ENCODE measurements at regions not wholly inside any gene's neighbourhood (a gene's known extent, or its start where the extent isn't known, plus 50 kb on each side); places are given as distances from the start of the nearest gene placed in this dataset.

DNA sequence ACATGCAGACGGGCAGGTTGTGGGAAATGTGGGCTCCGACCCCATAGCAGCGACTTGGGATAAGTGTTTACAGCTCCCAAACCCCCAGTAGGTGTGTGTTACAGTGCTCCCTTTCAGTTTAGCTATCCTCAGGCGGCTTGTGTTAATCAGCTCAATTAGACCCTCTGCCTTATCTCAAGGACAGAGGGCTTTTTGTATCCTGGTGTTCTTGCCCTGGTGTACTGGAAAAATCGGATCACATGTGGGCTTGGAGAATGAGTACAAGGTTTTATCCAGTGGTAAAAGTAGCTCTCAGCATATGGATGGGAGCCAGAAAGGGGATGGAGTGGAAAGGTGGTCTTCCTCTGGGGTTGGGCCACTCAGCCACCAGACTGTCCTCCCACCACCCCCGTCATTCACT lies 264.7 kb upstream of the SYT4 start:
- Histone ChIP-seq H3K9me3 (no peaks in the 10 kb centered on the region), H3K4me3 (no peak overlapping the region), H3K27ac (no peak overlapping the region), H3K36me3 (no peaks in the 10 kb centered on the region), H3K4me1 (no peaks in the 10 kb centered on the region), H3K27me3 (no peaks in the 10 kb centered on the region)
- DNase-seq (ENCODE audit: low spot score): no peak
- TF ChIP-seq, protein P1, sequence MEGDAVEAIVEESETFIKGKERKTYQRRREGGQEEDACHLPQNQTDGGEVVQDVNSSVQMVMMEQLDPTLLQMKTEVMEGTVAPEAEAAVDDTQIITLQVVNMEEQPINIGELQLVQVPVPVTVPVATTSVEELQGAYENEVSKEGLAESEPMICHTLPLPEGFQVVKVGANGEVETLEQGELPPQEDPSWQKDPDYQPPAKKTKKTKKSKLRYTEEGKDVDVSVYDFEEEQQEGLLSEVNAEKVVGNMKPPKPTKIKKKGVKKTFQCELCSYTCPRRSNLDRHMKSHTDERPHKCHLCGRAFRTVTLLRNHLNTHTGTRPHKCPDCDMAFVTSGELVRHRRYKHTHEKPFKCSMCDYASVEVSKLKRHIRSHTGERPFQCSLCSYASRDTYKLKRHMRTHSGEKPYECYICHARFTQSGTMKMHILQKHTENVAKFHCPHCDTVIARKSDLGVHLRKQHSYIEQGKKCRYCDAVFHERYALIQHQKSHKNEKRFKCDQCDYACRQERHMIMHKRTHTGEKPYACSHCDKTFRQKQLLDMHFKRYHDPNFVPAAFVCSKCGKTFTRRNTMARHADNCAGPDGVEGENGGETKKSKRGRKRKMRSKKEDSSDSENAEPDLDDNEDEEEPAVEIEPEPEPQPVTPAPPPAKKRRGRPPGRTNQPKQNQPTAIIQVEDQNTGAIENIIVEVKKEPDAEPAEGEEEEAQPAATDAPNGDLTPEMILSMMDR (IDR thresholded peaks at IDR 0.05): no peak

GRCh38 chr18:43543236-43543635 lies 265.9 kb upstream of the SYT4 start:
- no peak for DNase-seq (ENCODE audit: low spot score)
- Histone ChIP-seq H3K4me1 (no peaks in the 10 kb centered on the region), H3K27ac (no peak overlapping the region), H3K9me3 (no peaks in the 10 kb centered on the region), H3K36me3 (no peaks in the 10 kb centered on the region), H3K27me3 (no peaks in the 10 kb centered on the region), H3K4me3 (no peak overlapping the region)
- TF ChIP-seq, protein P1 (IDR thresholded peaks at IDR 0.05): no peak

DNA sequence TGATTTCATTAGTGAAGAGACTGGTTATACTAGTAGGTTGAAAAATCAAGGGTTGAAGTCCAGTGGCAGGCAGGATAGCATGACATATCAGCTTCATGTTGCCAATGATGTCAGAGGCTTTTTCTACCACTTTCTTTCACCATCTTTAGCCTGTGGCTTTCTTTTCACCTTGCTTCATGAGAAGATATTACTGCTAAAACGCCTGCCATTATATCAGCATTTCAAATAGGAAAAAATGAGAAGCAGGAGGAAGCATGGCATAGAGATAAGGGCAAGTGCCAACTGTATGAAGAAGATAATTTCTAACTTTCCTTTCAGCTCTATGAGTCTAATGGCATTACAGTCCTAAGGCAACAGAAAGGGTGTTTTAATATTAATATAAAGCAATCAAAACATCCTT lies 270.2 kb upstream of the SYT4 start:
- Histone ChIP-seq H3K27me3 (no peaks in the 10 kb centered on the region), H3K27ac (no peak overlapping the region), H3K4me1 (no peaks in the 10 kb centered on the region), H3K9me3 (no peaks in the 10 kb centered on the region), H3K36me3 (no peaks in the 10 kb centered on the region), H3K4me3 (no peak overlapping the region)
- TF ChIP-seq, protein P1 (IDR thresholded peaks at IDR 0.05): no peak
- no peak for DNase-seq (ENCODE audit: low spot score)

DNA sequence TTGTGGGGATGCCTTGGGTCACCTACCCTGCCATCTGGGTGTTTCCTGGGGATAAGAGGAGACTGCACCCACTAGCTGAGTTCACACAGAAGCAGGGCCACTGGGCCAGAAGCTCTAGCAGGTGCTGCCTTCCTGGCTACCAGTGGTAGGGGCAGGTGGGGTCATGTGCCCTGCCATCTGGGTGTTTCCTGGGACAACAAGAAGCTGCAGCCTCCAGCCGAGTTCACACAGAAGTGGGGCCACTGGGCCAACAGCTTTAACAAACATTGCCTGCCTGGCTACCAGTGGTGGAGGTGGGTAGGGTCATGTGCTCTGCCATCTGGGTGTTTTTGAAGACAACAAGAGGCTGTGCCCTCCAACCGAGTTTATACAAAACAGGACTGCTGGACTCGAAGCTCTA lies 282.2 kb upstream of the SYT4 start:
- H3K27ac ChIP-seq: no peak overlapping the region
- no peak overlapping the region for H3K4me3 ChIP-seq
- no peaks in the 10 kb centered on the region for H3K36me3 ChIP-seq
- H3K4me1 ChIP-seq: no peaks in the 10 kb centered on the region
- TF ChIP-seq, protein P1 (IDR thresholded peaks at IDR 0.05): no peak
- no peaks in the 10 kb centered on the region for H3K9me3 ChIP-seq
- no peaks in the 10 kb centered on the region for H3K27me3 ChIP-seq
- no peak for DNase-seq (ENCODE audit: low spot score)

GRCh38 chr18:43563780-43564179 lies 286.5 kb upstream of the SYT4 start:
- Histone ChIP-seq H3K36me3 (no peaks in the 10 kb centered on the region), H3K27me3 (no peaks in the 10 kb centered on the region), H3K9me3 (no peaks in the 10 kb centered on the region), H3K27ac (no peak overlapping the region), H3K4me3 (no peak overlapping the region), H3K4me1 (no peaks in the 10 kb centered on the region)
- DNase-seq (ENCODE audit: low spot score): no peak
- TF ChIP-seq, protein P1 (IDR thresholded peaks at IDR 0.05): peak in 1 of 2 donors; percentile 64

DNA sequence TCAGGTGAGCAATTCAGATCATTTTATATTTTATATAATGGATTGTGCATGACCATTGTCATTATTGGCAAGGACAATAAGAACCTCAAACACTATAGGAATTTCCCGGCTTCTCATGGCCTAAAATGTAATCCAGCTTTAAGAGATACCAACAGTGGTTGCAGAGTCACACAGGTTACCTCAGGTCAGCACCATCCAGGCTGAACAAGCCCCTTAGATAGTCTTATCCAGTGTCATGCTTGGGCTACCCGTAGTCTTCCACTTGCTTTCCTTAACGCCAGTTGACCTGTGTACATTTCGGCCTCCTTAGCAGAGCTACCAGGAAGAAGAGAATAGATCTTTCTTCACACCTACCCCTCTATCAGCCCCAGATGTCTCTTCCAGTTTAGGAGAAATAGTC lies 293.3 kb upstream of the SYT4 start:
- H3K27me3 ChIP-seq: no peaks in the 10 kb centered on the region
- TF ChIP-seq, protein P1 (IDR thresholded peaks at IDR 0.05): no peak

More for the DNA sequence above, 293.3 kb upstream of the SYT4 start:
- no peak for DNase-seq (ENCODE audit: low spot score)
- Histone ChIP-seq H3K27ac (no peak overlapping the region), H3K36me3 (no peaks in the 10 kb centered on the region), H3K4me3 (no peak overlapping the region), H3K4me1 (no peaks in the 10 kb centered on the region), H3K9me3 (no peaks in the 10 kb centered on the region)

Measured in right atrium auricular region (tissue), 2 donors.